HEK293 (cell line): ENCODE measurements at regions not wholly inside any gene's neighbourhood (a gene's known extent, or its start where the extent isn't known, plus 50 kb on each side); places are given as distances from the start of the nearest gene placed in this dataset.

ENCODE experiments used
- CTCF ChIA-PET: fragments of 350-600 bp; formaldehyde crosslinking; extraction: SDS; loops from one replicate; lab custom pipeline; 2021; ENCODE audit warnings: antibody characterized with exemption; lab: Yijun Ruan, JAX
- POLR2A ChIA-PET: fragments of 300-600 bp; formaldehyde crosslinking; extraction: SDS; loops from one replicate; lab custom pipeline; 2020; ENCODE audit warnings: antibody characterized with exemption, inconsistent platforms; lab: Yijun Ruan, JAX
- H3K27ac ChIP-seq: fragments of 200-500 bp; sonication (Bioruptor generic); 2 replicates; pipeline ENCODE4 v1.5.1; 2014; ENCODE audit warnings: low read depth, low read length, control low read depth, inconsistent platforms; ENCODE audit errors: extremely low read depth
- H3K36me3 ChIP-seq, 2 experiments: fragments of 200-500 bp in 1 of 2; sonication (Bioruptor generic) in 1 of 2; 1 replicate in 1 of 2; 2 replicates in 1 of 2; pipeline ENCODE4 v1.5.1; 2014 to 2017; ENCODE audit warnings: inconsistent platforms in 2 of 2, low read length in 2 of 2; ENCODE audit not compliant: control insufficient read depth in 2 of 2, insufficient read depth in 1 of 2
- H3K4me1 ChIP-seq: fragments of 200-500 bp; sonication (Bioruptor generic); 2 replicates; pipeline ENCODE4 v1.5.1; 2014; ENCODE audit warnings: mild to moderate bottlenecking, low read length, inconsistent platforms; ENCODE audit not compliant: control insufficient read depth, insufficient read depth
- H3K4me3 ChIP-seq: 2 replicates; pipeline ENCODE4 v1.5.1; 2011; ENCODE audit warnings: low read depth, mild to moderate bottlenecking, control low read depth, low read length, moderate library complexity
- H3K9me3 ChIP-seq: fragments of 200-500 bp; sonication (Bioruptor generic); 2 replicates; pipeline ENCODE4 v1.5.1; 2014; ENCODE audit warnings: low read depth, low read length, inconsistent platforms; ENCODE audit not compliant: control insufficient read depth, insufficient read depth
- ATF2 ChIP-seq: fragments of 450-650 bp; formaldehyde crosslinking; IDR thresholded peaks from 2 replicates; pipeline ENCODE4 v1.5.1; 2016; ENCODE audit warnings: missing biosample characterization, missing genetic modification characterization, low read depth
- BCL11B ChIP-seq: fragments of 450-650 bp; formaldehyde crosslinking; IDR thresholded peaks from 2 replicates; pipeline ENCODE4 v1.5.1; 2016; ENCODE audit warnings: low read depth, missing biosample characterization, missing genetic modification characterization
- GLIS1 ChIP-seq: fragments of 450-650 bp; formaldehyde crosslinking; IDR thresholded peaks from 2 replicates; pipeline ENCODE4 v1.5.1; 2016; ENCODE audit warnings: missing biosample characterization, missing genetic modification characterization
- MEIS1 ChIP-seq: sonication (generic); formaldehyde crosslinking; IDR thresholded peaks from 2 replicates; pipeline ENCODE4 v1.8.1; 2022; ENCODE audit warnings: missing genetic modification reagents, mild to moderate bottlenecking, borderline replicate concordance
- OSR2 ChIP-seq: fragments of 450-650 bp; formaldehyde crosslinking; IDR thresholded peaks from 2 replicates; pipeline ENCODE4 v1.5.1; 2016; ENCODE audit warnings: missing biosample characterization, missing genetic modification characterization
- ZBTB1 ChIP-seq: fragments of 450-650 bp; formaldehyde crosslinking; IDR thresholded peaks from 2 replicates; pipeline ENCODE4 v1.5.1; 2016; ENCODE audit warnings: missing biosample characterization, missing genetic modification characterization
- ZBTB11 ChIP-seq: fragments of 450-650 bp; formaldehyde crosslinking; conservative IDR thresholded peaks from 2 replicates; pipeline ENCODE4 v1.5.1; 2016; ENCODE audit warnings: low read depth, missing biosample characterization, missing genetic modification characterization
- ZBTB44 ChIP-seq: fragments of 450-650 bp; IDR thresholded peaks from 2 replicates; pipeline ENCODE4 v1.5.1; 2018; ENCODE audit warnings: missing biosample characterization, mild to moderate bottlenecking, missing genetic modification characterization
- ZEB2 ChIP-seq: fragments of 450-650 bp; formaldehyde crosslinking; IDR thresholded peaks from 2 replicates; pipeline ENCODE4 v1.5.1; 2016; ENCODE audit warnings: missing biosample characterization, missing genetic modification characterization
- ZFP3 ChIP-seq: fragments of 450-650 bp; formaldehyde crosslinking; IDR thresholded peaks from 2 replicates; pipeline ENCODE4 v1.5.1; 2016; ENCODE audit warnings: low read depth, missing biosample characterization, missing genetic modification characterization
- ZNF132 ChIP-seq: fragments of 450-650 bp; formaldehyde crosslinking; IDR thresholded peaks from 2 replicates; pipeline ENCODE4 v1.5.1; 2017; ENCODE audit warnings: missing biosample characterization, missing genetic modification characterization, borderline replicate concordance
- ZNF16 ChIP-seq: fragments of 450-650 bp; formaldehyde crosslinking; IDR thresholded peaks from 2 replicates; pipeline ENCODE4 v1.5.1; 2016; ENCODE audit warnings: low read depth, missing biosample characterization, missing genetic modification characterization
- ZNF214 ChIP-seq: fragments of 450-650 bp; formaldehyde crosslinking; IDR thresholded peaks from 2 replicates; pipeline ENCODE4 v1.5.1; 2017; ENCODE audit warnings: missing biosample characterization, mild to moderate bottlenecking, missing genetic modification characterization, borderline replicate concordance
- ZNF221 ChIP-seq: fragments of 450-650 bp; formaldehyde crosslinking; IDR thresholded peaks from 2 replicates; pipeline ENCODE4 v1.5.1; 2017; ENCODE audit warnings: missing biosample characterization, missing genetic modification characterization, borderline replicate concordance
- ZNF274 ChIP-seq, 2 experiments: fragments of 200-500 bp in 1 of 2; fragments of 450-650 bp in 1 of 2; sonication (Bioruptor generic) in 1 of 2; formaldehyde crosslinking in 1 of 2; IDR thresholded peaks; 2 replicates each; pipeline versions ENCODE4 v1.5.1 to v1.6.1; 2014 to 2016; ENCODE audit warnings: borderline replicate concordance in 1 of 2, inconsistent platforms in 1 of 2, low read length in 1 of 2, missing biosample characterization in 1 of 2, missing genetic modification characterization in 1 of 2
- ZNF324 ChIP-seq: fragments of 450-650 bp; formaldehyde crosslinking; IDR thresholded peaks from 2 replicates; pipeline ENCODE4 v1.5.1; 2016; ENCODE audit warnings: missing biosample characterization, missing genetic modification characterization
- ZNF350 ChIP-seq: fragments of 450-650 bp; formaldehyde crosslinking; IDR thresholded peaks from 2 replicates; pipeline ENCODE4 v1.5.0; 2017; ENCODE audit warnings: missing biosample characterization, mild to moderate bottlenecking, missing genetic modification characterization
- ZNF530 ChIP-seq: fragments of 450-650 bp; formaldehyde crosslinking; IDR thresholded peaks from 2 replicates; pipeline ENCODE4 v1.5.1; 2016; ENCODE audit warnings: low read depth, missing biosample characterization, missing genetic modification characterization
- ZNF544 ChIP-seq: fragments of 450-650 bp; formaldehyde crosslinking; IDR thresholded peaks from 2 replicates; pipeline ENCODE4 v1.5.0; 2017; ENCODE audit warnings: missing biosample characterization, missing genetic modification characterization
- ZNF555 ChIP-seq: fragments of 450-650 bp; formaldehyde crosslinking; conservative IDR thresholded peaks from 2 replicates; pipeline ENCODE4 v1.5.1; 2017; ENCODE audit warnings: missing biosample characterization, mild to moderate bottlenecking, missing genetic modification characterization, inconsistent platforms
- ZNF558 ChIP-seq: fragments of 450-650 bp; formaldehyde crosslinking; IDR thresholded peaks from 2 replicates; pipeline ENCODE4 v1.5.1; 2016; ENCODE audit warnings: missing biosample characterization, missing genetic modification characterization
- ZNF707 ChIP-seq: fragments of 450-650 bp; formaldehyde crosslinking; IDR thresholded peaks from 2 replicates; pipeline ENCODE4 v1.5.1; 2016; ENCODE audit warnings: missing biosample characterization, missing genetic modification characterization
- ZNF747 ChIP-seq: fragments of 450-650 bp; formaldehyde crosslinking; IDR thresholded peaks from 2 replicates; pipeline ENCODE4 v1.5.1; 2016; ENCODE audit warnings: missing biosample characterization, missing genetic modification characterization
- TF ChIP-seq, protein P1 (sequence below): fragments of 450-650 bp; formaldehyde crosslinking; IDR thresholded peaks from 2 replicates; pipeline ENCODE4 v1.5.1; 2017; ENCODE audit warnings: missing biosample characterization, missing genetic modification characterization

DNA sequence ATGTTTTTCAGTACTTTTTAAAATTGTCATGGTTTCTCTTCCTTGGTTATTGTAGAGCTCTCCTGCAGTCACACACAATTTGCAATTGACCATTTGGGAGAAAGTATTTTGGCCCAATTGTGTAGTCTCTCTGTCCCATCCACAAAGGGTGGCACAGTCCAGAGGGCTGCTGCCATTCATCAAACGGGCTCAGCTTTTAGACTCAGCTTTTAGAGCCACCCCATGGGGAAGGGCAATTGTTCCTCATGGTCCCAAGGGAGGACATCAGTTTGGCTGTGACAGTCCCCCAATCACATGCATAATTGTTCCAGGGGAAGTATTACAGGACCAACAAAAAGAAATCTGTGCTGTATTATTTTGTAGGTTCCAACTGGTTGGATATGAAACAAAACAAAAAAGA is 207.6 kb downstream of the ZNF462 start:
- H3K4me3 ChIP-seq: no peak overlapping the region
- TF ChIP-seq ZNF132 (no peak), ZNF350 (tag by site-specific recombination) (no peak), ZNF544 (tag by site-specific recombination) (no peak), ZFP3 (tag by site-specific recombination) (no peak), ZBTB11 (tag by site-specific recombination) (no peak), GLIS1 (no peak), ZNF16 (tag by site-specific recombination) (no peak)
- ChIA-PET CTCF (no interaction called here), POLR2A (no interaction called here)
- no peaks in the 10 kb centered on the region for H3K9me3 ChIP-seq
- H3K4me1 ChIP-seq: no peaks in the 10 kb centered on the region
- H3K36me3 ChIP-seq: no peaks in the 10 kb centered on the region
- H3K27ac ChIP-seq: no peak overlapping the region

DNA sequence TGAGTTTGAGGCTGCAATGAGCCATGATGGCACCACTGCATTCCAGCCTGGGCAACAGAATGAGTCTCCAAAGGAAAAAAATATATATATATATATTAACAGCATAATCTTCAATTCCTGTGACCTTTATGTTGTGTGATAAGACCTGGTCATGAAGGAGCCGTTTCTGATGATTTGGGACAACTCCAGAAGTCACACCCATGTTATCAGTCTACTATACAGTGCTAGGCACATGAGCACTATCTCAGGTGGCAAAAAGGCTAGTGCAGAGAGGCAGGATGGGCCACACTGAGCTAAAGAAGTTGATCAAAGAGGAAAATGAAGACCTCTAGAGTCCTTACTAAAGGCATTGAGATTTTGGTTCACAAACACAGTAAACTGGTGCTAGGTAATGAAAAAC is 205.0 kb upstream of the RAD23B start:
- H3K4me1 ChIP-seq: no peaks in the 10 kb centered on the region
- CTCF ChIA-PET: no interaction called here
- TF ChIP-seq ZEB2 (tag by site-specific recombination) (no peak), ZBTB44 (tag by site-specific recombination) (no peak), ZNF747 (tag by site-specific recombination) (no peak), ATF2 (tag by site-specific recombination) (no peak), OSR2 (tag by site-specific recombination) (no peak), ZNF274 (IDR thresholded peaks at IDR 0.05; ENCODE audit: low read length) (no peak), ZNF274 (tag by site-specific recombination; IDR thresholded peaks at IDR 0.05; ENCODE audit: borderline replicate concordance) (no peak), ZNF530 (no peak)

DNA sequence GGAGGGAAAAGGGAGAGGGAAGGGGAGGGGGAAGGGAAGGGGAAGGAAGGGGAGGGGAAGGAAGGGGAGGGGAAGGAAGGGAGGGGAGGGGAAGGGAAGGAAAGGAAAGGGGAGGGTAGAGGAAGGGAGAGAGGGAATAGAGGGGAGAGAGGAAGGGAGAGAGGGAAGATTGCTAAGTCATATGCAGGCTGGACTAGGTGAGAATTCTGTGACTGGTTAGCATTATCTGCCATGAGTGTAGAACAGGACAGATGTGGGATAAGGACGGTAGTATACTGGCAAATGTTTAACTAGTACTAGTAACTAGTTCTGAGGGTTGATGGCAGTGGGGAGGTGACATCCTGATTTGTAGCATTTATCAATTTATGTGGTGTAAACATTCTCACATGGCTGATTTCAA is 203.5 kb upstream of the RAD23B start:
- ChIA-PET POLR2A (no interaction called here), CTCF (no interaction called here)
- H3K4me3 ChIP-seq: no peak overlapping the region
- no peak overlapping the region for H3K27ac ChIP-seq
- no peaks in the 10 kb centered on the region for H3K9me3 ChIP-seq
- no peaks in the 10 kb centered on the region for H3K36me3 ChIP-seq
- H3K4me1 ChIP-seq: no peaks in the 10 kb centered on the region
- TF ChIP-seq, protein P1, sequence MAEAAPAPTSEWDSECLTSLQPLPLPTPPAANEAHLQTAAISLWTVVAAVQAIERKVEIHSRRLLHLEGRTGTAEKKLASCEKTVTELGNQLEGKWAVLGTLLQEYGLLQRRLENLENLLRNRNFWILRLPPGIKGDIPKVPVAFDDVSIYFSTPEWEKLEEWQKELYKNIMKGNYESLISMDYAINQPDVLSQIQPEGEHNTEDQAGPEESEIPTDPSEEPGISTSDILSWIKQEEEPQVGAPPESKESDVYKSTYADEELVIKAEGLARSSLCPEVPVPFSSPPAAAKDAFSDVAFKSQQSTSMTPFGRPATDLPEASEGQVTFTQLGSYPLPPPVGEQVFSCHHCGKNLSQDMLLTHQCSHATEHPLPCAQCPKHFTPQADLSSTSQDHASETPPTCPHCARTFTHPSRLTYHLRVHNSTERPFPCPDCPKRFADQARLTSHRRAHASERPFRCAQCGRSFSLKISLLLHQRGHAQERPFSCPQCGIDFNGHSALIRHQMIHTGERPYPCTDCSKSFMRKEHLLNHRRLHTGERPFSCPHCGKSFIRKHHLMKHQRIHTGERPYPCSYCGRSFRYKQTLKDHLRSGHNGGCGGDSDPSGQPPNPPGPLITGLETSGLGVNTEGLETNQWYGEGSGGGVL: no peak
- TF ChIP-seq ZNF324 (tag by site-specific recombination) (no peak), MEIS1 (CRISPR knock-in tag) (no peak), ZNF555 (tag by site-specific recombination) (no peak), BCL11B (no peak), ZNF214 (no peak), ZBTB1 (tag by site-specific recombination) (no peak), ZNF558 (tag by site-specific recombination) (no peak), ZNF707 (tag by site-specific recombination) (no peak), ZNF221 (tag by site-specific recombination) (no peak)

More for the DNA sequence above, 205.0 kb upstream of the RAD23B start:
- Histone ChIP-seq H3K27ac (no peak overlapping the region), H3K9me3 (no peaks in the 10 kb centered on the region), H3K4me3 (no peak overlapping the region), H3K36me3 (no peaks in the 10 kb centered on the region)
- POLR2A ChIA-PET: no interaction called here
